ENCODE measurements at regions not wholly inside any gene's neighbourhood (a gene's known extent, or its start where the extent isn't known, plus 50 kb on each side); places are given as distances from the start of the nearest gene placed in this dataset.

DNA sequence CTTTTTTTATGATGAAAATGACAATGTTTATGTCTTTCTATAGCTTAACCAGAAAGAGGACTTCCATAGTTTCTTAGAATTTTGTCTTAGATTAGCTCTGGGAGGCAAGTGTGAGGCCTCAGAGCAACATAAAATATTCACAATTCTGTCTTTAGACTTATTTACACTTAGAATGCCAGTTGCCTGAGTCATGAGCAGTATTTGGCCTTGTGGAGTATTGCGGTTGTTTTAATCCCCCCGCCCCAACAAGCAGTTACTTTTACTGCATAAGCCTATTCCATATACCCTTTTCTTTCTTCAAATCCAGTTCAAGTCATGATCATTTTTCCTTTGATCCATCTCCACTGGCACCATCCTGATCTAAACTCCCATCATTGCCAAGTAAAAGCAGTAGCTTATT, 198.0 kb upstream of the EGFLAM start:
- Mint-ChIP-seq H3K36me3 (ENCODE audit: low read depth) (no peaks in the 10 kb centered on the region), H3K4me3 (no peak overlapping the region), H3K27ac (no peak overlapping the region), H3K27me3 (no peaks in the 10 kb centered on the region), H3K4me1 (ENCODE audit: low read depth) (no peaks in the 10 kb centered on the region), H3K9me3 (peaks cover 2% of the 10 kb centered on the region)
- Histone ChIP-seq H3K27me3 (ENCODE audit: control insufficient read depth in 1 of 2, insufficient read depth in 2 of 2, low read length in 2 of 2) (no peaks in the 10 kb centered on the region), H3K4me3 (ENCODE audit: low read length) (no peak overlapping the region), H3K27ac (ENCODE audit: low read depth in 1 of 2, low read length in 2 of 2) (no peak overlapping the region), H3K4me1 (ENCODE audit: insufficient read depth, low read length) (no peaks in the 10 kb centered on the region), H3K36me3 (ENCODE audit: insufficient read depth, low read length) (no peaks in the 10 kb centered on the region), H3K9me3 (ENCODE audit: control insufficient read depth in 1 of 2, insufficient read depth in 1 of 2, low read length in 2 of 2) (no peaks in the 10 kb centered on the region)
- TF ChIP-seq, protein P1, sequence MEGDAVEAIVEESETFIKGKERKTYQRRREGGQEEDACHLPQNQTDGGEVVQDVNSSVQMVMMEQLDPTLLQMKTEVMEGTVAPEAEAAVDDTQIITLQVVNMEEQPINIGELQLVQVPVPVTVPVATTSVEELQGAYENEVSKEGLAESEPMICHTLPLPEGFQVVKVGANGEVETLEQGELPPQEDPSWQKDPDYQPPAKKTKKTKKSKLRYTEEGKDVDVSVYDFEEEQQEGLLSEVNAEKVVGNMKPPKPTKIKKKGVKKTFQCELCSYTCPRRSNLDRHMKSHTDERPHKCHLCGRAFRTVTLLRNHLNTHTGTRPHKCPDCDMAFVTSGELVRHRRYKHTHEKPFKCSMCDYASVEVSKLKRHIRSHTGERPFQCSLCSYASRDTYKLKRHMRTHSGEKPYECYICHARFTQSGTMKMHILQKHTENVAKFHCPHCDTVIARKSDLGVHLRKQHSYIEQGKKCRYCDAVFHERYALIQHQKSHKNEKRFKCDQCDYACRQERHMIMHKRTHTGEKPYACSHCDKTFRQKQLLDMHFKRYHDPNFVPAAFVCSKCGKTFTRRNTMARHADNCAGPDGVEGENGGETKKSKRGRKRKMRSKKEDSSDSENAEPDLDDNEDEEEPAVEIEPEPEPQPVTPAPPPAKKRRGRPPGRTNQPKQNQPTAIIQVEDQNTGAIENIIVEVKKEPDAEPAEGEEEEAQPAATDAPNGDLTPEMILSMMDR (IDR thresholded peaks at IDR 0.05): no peak
- DNase-seq (no peak), ATAC-seq (ENCODE audit: poor library complexity) (no peak)
- intact Hi-C loops (cut with DNase I, micrococcal nuclease): no loop called here
- CTCF ChIA-PET: no interaction called here
- POLR2A ChIA-PET: no interaction called here

DNA sequence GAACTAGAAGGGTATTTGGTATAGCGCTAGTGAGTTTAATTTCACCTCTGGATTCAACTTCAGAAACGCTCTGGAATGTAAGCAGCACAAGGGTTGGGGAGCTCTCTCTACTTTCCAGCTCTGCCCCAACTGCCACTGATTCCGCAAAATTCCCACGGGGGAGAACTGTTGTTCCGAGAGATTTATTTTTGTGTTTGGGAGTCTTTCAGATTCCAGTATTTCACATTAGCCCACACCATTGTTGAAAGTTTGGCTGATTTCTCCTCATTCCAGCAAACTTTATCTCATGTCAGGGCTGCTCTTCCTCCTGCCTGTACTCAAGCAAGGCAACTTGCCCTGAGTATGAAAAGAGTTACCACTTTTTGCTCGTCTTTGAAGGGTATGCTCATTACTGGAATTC, 198.5 kb upstream of the EGFLAM start:
- TF ChIP-seq, protein P1 (IDR thresholded peaks at IDR 0.05): no peak
- no peaks in the 10 kb centered on the region for H3K9me3 ChIP-seq (ENCODE audit: control insufficient read depth in 1 of 2, insufficient read depth in 1 of 2, low read length in 2 of 2)
- no peaks in the 10 kb centered on the region for H3K4me1 Mint-ChIP-seq (ENCODE audit: low read depth)
- POLR2A ChIA-PET: no interaction called here
- intact Hi-C loops (cut with DNase I, micrococcal nuclease): no loop called here
- H3K36me3 Mint-ChIP-seq (ENCODE audit: low read depth): no peaks in the 10 kb centered on the region
- H3K27me3 Mint-ChIP-seq: no peaks in the 10 kb centered on the region
- no peak for ATAC-seq (ENCODE audit: poor library complexity)
- no peaks in the 10 kb centered on the region for H3K4me1 ChIP-seq (ENCODE audit: insufficient read depth, low read length)
- H3K27me3 ChIP-seq (ENCODE audit: control insufficient read depth in 1 of 2, insufficient read depth in 2 of 2, low read length in 2 of 2): no peaks in the 10 kb centered on the region
- H3K4me3 Mint-ChIP-seq: no peak overlapping the region
- CTCF ChIA-PET: no interaction called here
- DNase-seq: no peak
- no peaks in the 10 kb centered on the region for H3K36me3 ChIP-seq (ENCODE audit: insufficient read depth, low read length)
- no peak overlapping the region for H3K27ac ChIP-seq (ENCODE audit: low read depth in 1 of 2, low read length in 2 of 2)
- no peak overlapping the region for H3K27ac Mint-ChIP-seq
- no peak overlapping the region for H3K4me3 ChIP-seq (ENCODE audit: low read length)
- H3K9me3 Mint-ChIP-seq: peaks cover 2% of the 10 kb centered on the region

DNA sequence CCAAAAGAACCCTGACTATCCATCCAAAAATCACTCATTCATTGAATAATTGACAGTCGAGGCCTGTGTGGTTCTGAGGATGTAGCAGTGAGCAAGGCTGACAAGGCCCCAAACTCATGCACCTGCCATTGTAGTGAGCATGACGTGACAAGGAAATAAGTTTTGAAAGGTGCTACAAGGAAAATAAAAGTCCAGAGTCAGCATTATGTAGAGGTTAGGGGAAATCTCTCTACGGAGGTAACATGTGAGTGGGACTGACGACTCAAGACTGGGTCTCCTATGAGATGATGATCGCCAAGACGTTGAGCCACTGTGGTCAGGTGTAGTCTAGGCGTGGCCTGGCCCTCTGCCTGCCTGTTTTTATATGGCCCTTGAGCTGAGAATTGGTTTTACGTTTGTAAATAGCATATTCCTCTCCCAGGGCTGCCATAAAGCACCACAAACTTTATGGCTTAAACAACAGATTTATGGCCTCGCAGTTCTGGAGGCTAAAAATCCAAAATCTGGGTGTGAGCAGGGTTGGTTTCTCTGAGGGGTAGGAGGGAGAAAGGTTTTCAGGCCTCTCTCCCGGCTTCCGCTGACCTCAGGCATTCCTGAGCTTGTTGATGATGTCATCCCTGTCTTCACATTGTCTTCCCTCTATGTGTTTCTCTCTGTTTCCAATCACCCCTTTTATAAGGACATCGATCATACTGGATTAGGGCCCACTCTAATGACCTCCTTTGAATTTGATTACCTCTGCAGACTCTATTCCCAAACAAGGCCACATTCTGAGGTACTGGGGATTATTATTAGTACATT, 206.4 kb upstream of the EGFLAM start:
- H3K4me1 Mint-ChIP-seq (ENCODE audit: low read depth): no peaks in the 10 kb centered on the region
- no peaks in the 10 kb centered on the region for H3K27me3 Mint-ChIP-seq
- DNase-seq (no peak), ATAC-seq (ENCODE audit: poor library complexity) (no peak)
- Histone ChIP-seq H3K4me1 (ENCODE audit: insufficient read depth, low read length) (no peaks in the 10 kb centered on the region), H3K27me3 (ENCODE audit: control insufficient read depth in 1 of 2, insufficient read depth in 2 of 2, low read length in 2 of 2) (no peaks in the 10 kb centered on the region), H3K4me3 (ENCODE audit: low read length) (no peak overlapping the region), H3K36me3 (ENCODE audit: insufficient read depth, low read length) (no peaks in the 10 kb centered on the region), H3K9me3 (ENCODE audit: control insufficient read depth in 1 of 2, insufficient read depth in 1 of 2, low read length in 2 of 2) (no peaks in the 10 kb centered on the region), H3K27ac (ENCODE audit: low read depth in 1 of 2, low read length in 2 of 2) (no peak overlapping the region)
- H3K9me3 Mint-ChIP-seq: no peaks in the 10 kb centered on the region
- TF ChIP-seq, protein P1 (IDR thresholded peaks at IDR 0.05): no peak
- ChIA-PET POLR2A (no interaction called here), CTCF (no interaction called here)
- no peak overlapping the region for H3K4me3 Mint-ChIP-seq
- H3K27ac Mint-ChIP-seq: no peak overlapping the region
- no peaks in the 10 kb centered on the region for H3K36me3 Mint-ChIP-seq (ENCODE audit: low read depth)
- intact Hi-C loops (cut with DNase I, micrococcal nuclease): no loop called here

Data from CD4-positive, alpha-beta T cell (primary cell).